HG03378 (cell line): ENCODE measurements at regions not wholly inside any gene's neighbourhood (a gene's known extent, or its start where the extent isn't known, plus 50 kb on each side); places are given as distances from the start of the nearest gene placed in this dataset.

ENCODE experiments used
- ATAC-seq: cut with Tn5 transposase; IDR thresholded peaks from one replicate; pipeline ENCODE4 v1.9.1; 2021; ENCODE audit warnings: mild to moderate bottlenecking, moderate library complexity; ENCODE audit not compliant: unreplicated experiment

GRCh38 chr2:139359818-139360217, 579.6 kb upstream of the NXPH2 start:
- no peak for ATAC-seq

- no peak for ATAC-seq
These were observed 577.8 kb upstream of the NXPH2 start for GRCh38 chr2:139357972-139358371.

- no peak for ATAC-seq
These were observed 574.3 kb upstream of the NXPH2 start for GRCh38 chr2:139354518-139354917.

- no peak for ATAC-seq
These were observed 573.7 kb upstream of the NXPH2 start for GRCh38 chr2:139353874-139354273.

GRCh38 chr2:139317259-139317658, 537.1 kb upstream of the NXPH2 start:
- ATAC-seq: no peak

GRCh38 chr2:139314059-139314458, 533.9 kb upstream of the NXPH2 start:
- no peak for ATAC-seq

- no peak for ATAC-seq
These were observed 516.6 kb upstream of the NXPH2 start for GRCh38 chr2:139296672-139297209.

- ATAC-seq: no peak
These were observed 513.9 kb upstream of the NXPH2 start for GRCh38 chr2:139293992-139294548.

- no peak for ATAC-seq
These were observed 500.9 kb upstream of the NXPH2 start for GRCh38 chr2:139281124-139281523.

- ATAC-seq: no peak
These were observed 491.7 kb upstream of the NXPH2 start for GRCh38 chr2:139271879-139272278.

GRCh38 chr2:139271149-139271548, 491.0 kb upstream of the NXPH2 start:
- ATAC-seq: no peak

GRCh38 chr2:139260052-139260430, 479.9 kb upstream of the NXPH2 start:
- no peak for ATAC-seq

GRCh38 chr2:139259422-139260051, 479.3 kb upstream of the NXPH2 start:
- no peak for ATAC-seq

- ATAC-seq: no peak
These were observed 461.1 kb upstream of the NXPH2 start for GRCh38 chr2:139241286-139241685.

GRCh38 chr2:139237023-139237422, 456.8 kb upstream of the NXPH2 start:
- ATAC-seq: no peak

- no peak for ATAC-seq
These were observed 450.7 kb upstream of the NXPH2 start for GRCh38 chr2:139230881-139231280.

- no peak for ATAC-seq
These were observed 448.1 kb upstream of the NXPH2 start for GRCh38 chr2:139228276-139228675.

GRCh38 chr2:139225961-139226360, 445.8 kb upstream of the NXPH2 start:
- ATAC-seq: no peak

- no peak for ATAC-seq
These were observed 438.0 kb upstream of the NXPH2 start for GRCh38 chr2:139218181-139218580.

- ATAC-seq: no peak
These were observed 437.5 kb upstream of the NXPH2 start for GRCh38 chr2:139217641-139218040.

- no peak for ATAC-seq
These were observed 436.2 kb upstream of the NXPH2 start for GRCh38 chr2:139216435-139216834.

GRCh38 chr2:139214801-139215200, 434.6 kb upstream of the NXPH2 start:
- ATAC-seq: no peak

GRCh38 chr2:139209586-139209985, 429.4 kb upstream of the NXPH2 start:
- no peak for ATAC-seq
